CD4-positive, alpha-beta T cell (primary cell): ENCODE measurements at regions not wholly inside any gene's neighbourhood (a gene's known extent, or its start where the extent isn't known, plus 50 kb on each side); places are given as distances from the start of the nearest gene placed in this dataset.

ENCODE experiments used
- ATAC-seq: fragments of 200-7000 bp; cut with Tn5 transposase; one replicate; pipeline ENCODE4 v1.10.0; 2022; ENCODE audit warnings: mild to moderate bottlenecking; ENCODE audit not compliant: poor library complexity
- CTCF ChIA-PET: fragments of 350-600 bp; sonication (Branson Sonifier 250); formaldehyde crosslinking; loops from one replicate; lab custom pipeline; 2021; ENCODE audit warnings: antibody characterized with exemption, inconsistent platforms; lab: Charles Lee
- POLR2A ChIA-PET: fragments of 350-600 bp; sonication (Branson Sonifier 250); formaldehyde crosslinking; loops from one replicate; lab custom pipeline; 2021; ENCODE audit warnings: antibody characterized with exemption, inconsistent platforms; lab: Charles Lee
- DNase-seq, 14 experiments: peaks; one replicate each; pipeline ENCODE4 v3.0.0-alpha.2; 2013 to 2020; ENCODE audit warnings: mixed read lengths in 2 of 14
- H3K27ac ChIP-seq, 2 donors: one replicate each; pipeline versions ENCODE4 v1.5.1 to v1.7.0; 2013; ENCODE audit warnings: low read length in 2 of 2, low read depth in 1 of 2, mild to moderate bottlenecking in 1 of 2
- H3K27me3 ChIP-seq, 2 experiments: 1 replicate in 1 of 2; 2 replicates in 1 of 2; pipeline versions ENCODE4 v1.6.1 to v1.7.0; 2013; ENCODE audit warnings: low read length in 2 of 2, control low read depth in 1 of 2, mild to moderate bottlenecking in 1 of 2, moderate library complexity in 1 of 2; ENCODE audit not compliant: insufficient read depth in 2 of 2, control insufficient read depth in 1 of 2
- H3K36me3 ChIP-seq: one replicate; pipeline ENCODE4 v1.6.1; 2013; ENCODE audit warnings: low read length, control low read depth; ENCODE audit not compliant: insufficient read depth
- H3K4me1 ChIP-seq: one replicate; pipeline ENCODE4 v1.6.1; 2013; ENCODE audit warnings: low read length, control low read depth; ENCODE audit not compliant: insufficient read depth
- H3K4me3 ChIP-seq: one replicate; pipeline ENCODE4 v1.5.1; 2013; ENCODE audit warnings: mild to moderate bottlenecking, low read length, moderate library complexity
- H3K9me3 ChIP-seq, 2 experiments: 1 replicate in 1 of 2; 2 replicates in 1 of 2; pipeline versions ENCODE4 v1.6.1 to v1.7.0; 2013; ENCODE audit warnings: low read length in 2 of 2, mild to moderate bottlenecking in 2 of 2, control low read depth in 1 of 2, moderate library complexity in 1 of 2; ENCODE audit not compliant: control insufficient read depth in 1 of 2, insufficient read depth in 1 of 2
- H3K27ac Mint-ChIP-seq: one replicate; pipeline ENCODE4 v1.8.0; 2020; ENCODE audit warnings: mixed read lengths
- H3K27me3 Mint-ChIP-seq: one replicate; pipeline ENCODE4 v1.8.0; 2021; ENCODE audit warnings: mixed read lengths
- H3K36me3 Mint-ChIP-seq: one replicate; pipeline ENCODE4 v1.8.0; 2021; ENCODE audit warnings: low read depth, mixed read lengths
- H3K4me1 Mint-ChIP-seq: one replicate; pipeline ENCODE4 v1.8.0; 2021; ENCODE audit warnings: low read depth, mixed read lengths
- H3K4me3 Mint-ChIP-seq: one replicate; pipeline ENCODE4 v1.8.0; 2020; ENCODE audit warnings: mild to moderate bottlenecking, mixed read lengths
- H3K9me3 Mint-ChIP-seq: one replicate; pipeline ENCODE4 v1.8.0; 2020; ENCODE audit warnings: mixed read lengths
- CTCF ChIP-seq: fragments of 200-600 bp; IDR thresholded peaks from one replicate; pipeline ENCODE4 v1.8.0; 2022; ENCODE audit warnings: antibody characterized with exemption, mild to moderate bottlenecking
- intact Hi-C, 2 experiments: fragments of 100-400 bp; cut with DNase I in 1 of 2; cut with micrococcal nuclease in 1 of 2; formaldehyde crosslinking; loops; one replicate each; pipeline versions ENCODE4 v1.15.1 to v1.9.0; 2023 to 2025; cut with DNase I, micrococcal nuclease

- ChIA-PET CTCF (no interaction called here), POLR2A (no interaction called here)
- Mint-ChIP-seq H3K27ac (no peak overlapping the region), H3K9me3 (no peaks in the 10 kb centered on the region), H3K27me3 (no peaks in the 10 kb centered on the region), H3K4me3 (no peak overlapping the region), H3K36me3 (no peaks in the 10 kb centered on the region), H3K4me1 (no peaks in the 10 kb centered on the region)
- Histone ChIP-seq H3K4me1 (no peaks in the 10 kb centered on the region), H3K27me3 (no peaks in the 10 kb centered on the region), H3K36me3 (no peaks in the 10 kb centered on the region), H3K4me3 (no peak overlapping the region), H3K9me3 (no peaks in the 10 kb centered on the region), H3K27ac (no peak overlapping the region)
- TF ChIP-seq CTCF: no peak
- ATAC-seq (no peak), DNase-seq (no peak)
- intact Hi-C loops: no loop called here
Observed at GRCh38 chr4:149247164-149247563, 568.5 kb downstream of the IQCM start.

GRCh38 chr4:149245333-149245732, 570.3 kb downstream of the IQCM start:
- Histone ChIP-seq H3K27ac (no peak overlapping the region), H3K4me3 (no peak overlapping the region), H3K4me1 (no peaks in the 10 kb centered on the region), H3K36me3 (no peaks in the 10 kb centered on the region), H3K27me3 (no peaks in the 10 kb centered on the region), H3K9me3 (no peaks in the 10 kb centered on the region)
- Mint-ChIP-seq H3K27me3 (no peaks in the 10 kb centered on the region), H3K4me1 (no peaks in the 10 kb centered on the region), H3K36me3 (no peaks in the 10 kb centered on the region), H3K4me3 (no peak overlapping the region), H3K9me3 (no peaks in the 10 kb centered on the region), H3K27ac (no peak overlapping the region)
- no peak for ATAC-seq
- no peak for TF ChIP-seq CTCF
- CTCF ChIA-PET: no interaction called here
- POLR2A ChIA-PET: no interaction called here
- no peak for DNase-seq
- intact Hi-C loops: no loop called here

- ChIA-PET CTCF (no interaction called here), POLR2A (no interaction called here)
- Histone ChIP-seq H3K27ac (no peak overlapping the region), H3K9me3 (no peaks in the 10 kb centered on the region), H3K4me3 (no peak overlapping the region), H3K4me1 (no peaks in the 10 kb centered on the region), H3K36me3 (no peaks in the 10 kb centered on the region), H3K27me3 (no peaks in the 10 kb centered on the region)
- intact Hi-C loops: no loop called here
- Mint-ChIP-seq H3K27ac (no peak overlapping the region), H3K27me3 (no peaks in the 10 kb centered on the region), H3K36me3 (no peaks in the 10 kb centered on the region), H3K4me3 (no peak overlapping the region), H3K9me3 (peaks cover 3% of the 10 kb centered on the region), H3K4me1 (no peaks in the 10 kb centered on the region)
- ATAC-seq (no peak), DNase-seq (no peak)
- no peak for TF ChIP-seq CTCF
Observed at GRCh38 chr4:149238097-149238496, 577.5 kb downstream of the IQCM start.
